Trophoblast cell (in vitro differentiated cells and primary cell): ENCODE measurements at regions not wholly inside any gene's neighbourhood (a gene's known extent, or its start where the extent isn't known, plus 50 kb on each side); places are given as distances from the start of the nearest gene placed in this dataset.

Experiments used
- DNase-seq, 2 donors: peaks; one replicate each; pipeline ENCODE4 v3.0.0-alpha.2; 2016
- H2AFZ ChIP-seq: 2 replicates; pipeline ENCODE4 v1.6.1; 2013; ENCODE audit warnings: low read length, moderate library complexity, mild to moderate bottlenecking; ENCODE audit not compliant: insufficient read depth, poor library complexity
- H2AK5ac ChIP-seq: 2 replicates; pipeline ENCODE4 v1.6.1; 2013; ENCODE audit warnings: mild to moderate bottlenecking, low read length
- H2BK120ac ChIP-seq: 2 replicates; pipeline ENCODE4 v1.6.1; 2013; ENCODE audit warnings: low read length, mild to moderate bottlenecking, moderate library complexity; ENCODE audit not compliant: insufficient read depth, poor library complexity
- H2BK12ac ChIP-seq: 2 replicates; pipeline ENCODE4 v1.6.1; 2013; ENCODE audit warnings: mild to moderate bottlenecking, low read length, moderate library complexity
- H2BK5ac ChIP-seq: 2 replicates; pipeline ENCODE4 v1.6.1; 2013; ENCODE audit warnings: low read length, low read depth, moderate library complexity, mild to moderate bottlenecking; ENCODE audit not compliant: poor library complexity
- H3K14ac ChIP-seq: 2 replicates; pipeline ENCODE4 v1.6.1; 2013; ENCODE audit warnings: mild to moderate bottlenecking, low read length
- H3K18ac ChIP-seq: 2 replicates; pipeline ENCODE4 v1.6.1; 2013; ENCODE audit warnings: mild to moderate bottlenecking, low read length
- H3K23ac ChIP-seq: 2 replicates; pipeline ENCODE4 v1.6.1; 2013; ENCODE audit warnings: low read length
- H3K27ac ChIP-seq: 2 replicates; pipeline ENCODE4 v1.5.1; 2013; ENCODE audit warnings: low read depth, mild to moderate bottlenecking, inconsistent platforms, low read length, moderate library complexity
- H3K27me3 ChIP-seq: 2 replicates; pipeline ENCODE4 v1.6.1; 2013; ENCODE audit warnings: inconsistent platforms, mild to moderate bottlenecking, low read length, moderate library complexity; ENCODE audit not compliant: insufficient read depth
- H3K36me3 ChIP-seq, 2 experiments: 1 replicate in 1 of 2; 2 replicates in 1 of 2; pipeline ENCODE4 v1.6.1; 2013; ENCODE audit warnings: low read length in 2 of 2, mild to moderate bottlenecking in 2 of 2, moderate library complexity in 1 of 2; ENCODE audit not compliant: insufficient read depth in 2 of 2, control insufficient read depth in 1 of 2
- H3K4ac ChIP-seq: 2 replicates; pipeline ENCODE4 v1.6.1; 2013; ENCODE audit warnings: low read depth, mild to moderate bottlenecking, low read length, moderate library complexity
- H3K4me1 ChIP-seq, 2 experiments: 1 replicate in 1 of 2; 2 replicates in 1 of 2; pipeline ENCODE4 v1.6.1; 2013; ENCODE audit warnings: low read length in 2 of 2, mild to moderate bottlenecking in 2 of 2, moderate library complexity in 1 of 2; ENCODE audit not compliant: insufficient read depth in 2 of 2, control insufficient read depth in 1 of 2
- H3K4me2 ChIP-seq: 2 replicates; pipeline ENCODE4 v1.6.1; 2013; ENCODE audit warnings: inconsistent platforms, mild to moderate bottlenecking, low read length, moderate library complexity
- H3K4me3 ChIP-seq: 2 replicates; pipeline ENCODE4 v1.5.1; 2013; ENCODE audit warnings: mild to moderate bottlenecking, low read depth, low read length, inconsistent platforms
- H3K79me1 ChIP-seq: one replicate; pipeline ENCODE4 v1.6.1; 2013; ENCODE audit warnings: low read length
- H3K79me2 ChIP-seq: 2 replicates; pipeline ENCODE4 v1.6.1; 2013; ENCODE audit warnings: low read length, mild to moderate bottlenecking; ENCODE audit not compliant: control insufficient read depth, insufficient read depth, poor library complexity
- H3K9ac ChIP-seq: 2 replicates; pipeline ENCODE4 v1.6.1; 2013; ENCODE audit warnings: mild to moderate bottlenecking, low read length
- H3K9me3 ChIP-seq: 2 replicates; pipeline ENCODE4 v1.6.1; 2013; ENCODE audit warnings: low read depth, mild to moderate bottlenecking, control low read depth, inconsistent platforms, low read length; ENCODE audit not compliant: insufficient read depth
- H4K12ac ChIP-seq: 2 replicates; pipeline ENCODE4 v1.6.1; 2013; ENCODE audit warnings: low read depth, mild to moderate bottlenecking, low read length, moderate library complexity
- H4K8ac ChIP-seq: 2 replicates; pipeline ENCODE4 v1.6.1; 2013; ENCODE audit warnings: low read depth, mild to moderate bottlenecking, low read length, moderate library complexity
- H4K91ac ChIP-seq: one replicate; pipeline ENCODE4 v1.6.1; 2013; ENCODE audit warnings: low read depth, mild to moderate bottlenecking, low read length, moderate library complexity
- WGBS: extraction: QIAGEN DNeasy Blood & Tissue Kit; methylation state at CpG from one replicate; pipeline ENCODE4 v1.1.7; 2013; ENCODE audit warnings: missing lambda C conversion rate; ENCODE audit not compliant: insufficient read length, insufficient coverage; ENCODE audit errors: extremely low coverage; 5-methylcytosine and 5-hydroxymethylcytosine counted together

- no peaks in the 10 kb centered on the region for H3K36me3 ChIP-seq
- H2BK12ac ChIP-seq: no peak overlapping the region
- H3K4ac ChIP-seq: no peak overlapping the region
- no peaks in the 10 kb centered on the region for H3K79me1 ChIP-seq
- no peak overlapping the region for H4K91ac ChIP-seq
- no peak overlapping the region for H3K9ac ChIP-seq
- no peak overlapping the region for H2AFZ ChIP-seq
- no peak overlapping the region for H3K27ac ChIP-seq
- WGBS: no CpG with 5 or more reads among the region's 2 CpGs
- no peaks in the 10 kb centered on the region for H3K79me2 ChIP-seq
- no peaks in the 10 kb centered on the region for H3K9me3 ChIP-seq
- no peak overlapping the region for H2AK5ac ChIP-seq
- no peaks in the 10 kb centered on the region for H3K27me3 ChIP-seq
- H3K4me1 ChIP-seq: no peaks in the 10 kb centered on the region
- no peak overlapping the region for H3K14ac ChIP-seq
- H2BK120ac ChIP-seq: no peak overlapping the region
- no peak overlapping the region for H4K12ac ChIP-seq
- DNase-seq: no peak
- no peak overlapping the region for H3K18ac ChIP-seq
- no peak overlapping the region for H2BK5ac ChIP-seq
- no peak overlapping the region for H3K4me3 ChIP-seq
- no peak overlapping the region for H3K23ac ChIP-seq
- no peak overlapping the region for H3K4me2 ChIP-seq
- no peak overlapping the region for H4K8ac ChIP-seq
These were observed 206.6 kb upstream of the KLHL29 start for GRCh38 chr2:23178396-23178795.

DNA sequence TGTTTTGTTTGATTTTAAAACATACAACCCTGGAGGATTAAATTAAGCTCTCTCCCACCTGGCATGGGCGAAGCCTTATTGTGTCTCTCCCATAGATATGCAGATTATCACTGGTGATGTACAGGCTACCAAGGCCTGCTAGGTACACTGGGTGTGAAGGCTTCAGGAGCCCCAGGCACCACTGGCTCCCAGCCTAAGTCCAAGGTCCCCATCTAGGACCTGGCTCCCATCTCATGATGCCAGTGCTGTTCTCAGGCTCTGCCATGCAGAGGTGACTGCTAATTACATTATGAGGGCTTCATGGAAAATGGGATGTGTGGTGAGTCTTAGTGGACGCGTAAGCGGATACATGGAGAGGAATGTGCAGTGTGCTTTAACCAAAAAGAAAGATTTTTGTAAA, 201.2 kb upstream of the KLHL29 start:
- Histone ChIP-seq H3K18ac (no peak overlapping the region), H3K36me3 (no peaks in the 10 kb centered on the region), H3K79me2 (no peaks in the 10 kb centered on the region), H3K4me2 (no peak overlapping the region), H3K27ac (no peak overlapping the region), H2BK120ac (no peak overlapping the region), H3K23ac (no peak overlapping the region), H4K91ac (no peak overlapping the region), H3K9me3 (no peaks in the 10 kb centered on the region), H3K27me3 (no peaks in the 10 kb centered on the region), H4K8ac (no peak overlapping the region), H2AFZ (no peak overlapping the region), H2BK12ac (no peak overlapping the region), H4K12ac (no peak overlapping the region), H2AK5ac (no peak overlapping the region), H3K9ac (peak overlapping the region; percentile 50), H3K4ac (no peak overlapping the region), H3K4me3 (no peak overlapping the region), H2BK5ac (no peak overlapping the region), H3K79me1 (no peaks in the 10 kb centered on the region), H3K4me1 (no peaks in the 10 kb centered on the region), H3K14ac (no peak overlapping the region)
- no peak for DNase-seq
- WGBS: no CpG with 5 or more reads among the region's 4 CpGs

DNA sequence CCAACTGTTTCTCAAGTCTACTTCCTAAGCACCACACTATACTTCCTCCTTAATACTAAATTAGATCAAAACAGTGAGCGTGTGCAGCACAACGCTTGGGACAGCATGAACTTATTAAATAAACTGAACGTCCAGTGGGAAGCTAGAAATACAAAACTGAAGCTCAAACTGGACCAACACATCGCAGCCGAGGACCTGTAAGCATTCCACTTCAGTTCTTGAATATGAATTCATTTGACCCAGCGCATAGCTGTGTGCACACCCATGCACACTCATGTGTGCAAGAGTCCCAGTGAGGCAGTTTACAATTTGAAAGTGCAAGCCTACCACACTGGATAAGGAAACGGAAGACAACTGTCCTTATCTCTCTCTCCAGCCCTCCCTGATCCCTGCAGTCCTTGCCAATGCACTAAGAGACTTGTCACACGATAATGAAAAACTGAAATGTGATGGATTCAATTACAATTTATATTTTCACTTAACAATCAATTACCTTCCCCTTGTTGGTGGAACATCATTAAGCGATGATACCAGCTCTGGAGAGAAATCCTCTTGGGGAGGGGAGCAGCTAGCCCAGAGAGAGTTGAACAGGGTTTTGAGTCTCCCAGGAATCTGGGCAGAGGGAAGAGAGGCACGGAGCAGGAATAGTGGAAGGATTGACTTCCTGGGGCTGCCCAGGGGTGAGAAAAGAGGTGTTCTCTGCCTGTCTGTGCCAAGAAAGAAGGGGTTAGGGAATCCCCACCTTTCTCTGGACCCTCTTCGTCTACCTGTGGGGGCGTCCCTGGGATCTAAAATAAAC, 186.5 kb upstream of the KLHL29 start:
- no peak overlapping the region for H3K27ac ChIP-seq
- no peak overlapping the region for H3K4me3 ChIP-seq

DNA sequence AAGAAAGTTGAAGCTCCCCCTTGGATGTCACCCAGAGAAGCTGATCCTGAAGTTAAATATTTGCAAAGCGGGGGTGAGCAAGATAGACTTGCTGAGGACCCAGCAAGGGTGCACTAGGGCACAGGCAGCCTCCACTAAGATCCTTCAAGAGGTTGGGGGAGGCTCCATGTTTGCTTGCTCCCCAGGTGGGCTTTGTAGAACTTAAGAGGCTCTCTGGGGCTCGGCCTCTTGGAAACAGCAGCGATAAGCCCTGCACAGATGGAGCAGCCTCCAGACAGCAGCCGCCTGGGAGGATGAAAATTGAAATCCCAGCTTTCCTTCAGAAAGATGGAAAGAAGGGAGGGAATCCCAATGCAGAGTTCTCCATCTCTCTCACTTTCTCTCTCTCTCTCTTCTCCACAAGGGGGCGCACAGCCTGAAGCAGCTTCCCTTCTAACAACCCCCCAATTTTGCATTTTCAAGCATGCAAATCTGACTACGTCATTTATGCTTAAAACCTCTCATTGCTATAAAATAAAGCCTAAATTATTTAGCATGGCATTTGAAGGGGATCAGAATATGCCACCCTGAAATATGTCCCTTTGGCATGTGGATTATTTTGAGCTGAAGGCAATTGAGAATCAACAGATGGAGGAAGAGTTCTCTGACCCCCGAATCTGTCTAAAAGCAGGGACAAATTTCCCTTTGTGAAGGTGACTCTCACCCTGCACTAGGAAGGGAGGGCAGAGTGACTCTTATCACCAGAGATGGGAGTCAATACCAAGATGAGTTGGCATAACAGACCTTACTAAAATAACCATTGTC, 185.7 kb upstream of the KLHL29 start:
- Histone ChIP-seq H4K91ac (no peak overlapping the region), H3K23ac (no peak overlapping the region), H3K79me2 (no peaks in the 10 kb centered on the region), H3K4me2 (no peak overlapping the region), H3K27me3 (no peaks in the 10 kb centered on the region), H3K18ac (no peak overlapping the region), H3K4me3 (no peak overlapping the region), H2BK12ac (no peak overlapping the region), H3K14ac (no peak overlapping the region), H3K4me1 (no peaks in the 10 kb centered on the region), H2AK5ac (no peak overlapping the region), H2AFZ (no peak overlapping the region), H4K8ac (no peak overlapping the region), H3K36me3 (no peaks in the 10 kb centered on the region), H3K4ac (no peak overlapping the region), H3K9ac (no peak overlapping the region), H3K27ac (no peak overlapping the region), H2BK5ac (no peak overlapping the region), H3K79me1 (no peaks in the 10 kb centered on the region), H4K12ac (no peak overlapping the region), H2BK120ac (no peak overlapping the region), H3K9me3 (no peaks in the 10 kb centered on the region)
- peak in 1 of 2 donors; percentile 3 for DNase-seq
- WGBS: no CpG with 5 or more reads among the region's 7 CpGs

More for the DNA sequence above, 186.5 kb upstream of the KLHL29 start:
- Histone ChIP-seq H3K4me1 (no peaks in the 10 kb centered on the region), H3K4ac (no peak overlapping the region), H4K91ac (no peak overlapping the region), H4K12ac (no peak overlapping the region), H3K9ac (no peak overlapping the region), H3K9me3 (no peaks in the 10 kb centered on the region), H2AK5ac (no peak overlapping the region), H2BK12ac (no peak overlapping the region), H3K27me3 (no peaks in the 10 kb centered on the region), H3K79me1 (no peaks in the 10 kb centered on the region), H3K23ac (no peak overlapping the region), H3K18ac (no peak overlapping the region), H3K4me2 (no peak overlapping the region), H3K14ac (no peak overlapping the region), H3K79me2 (no peaks in the 10 kb centered on the region), H2AFZ (no peak overlapping the region), H2BK5ac (no peak overlapping the region), H4K8ac (no peak overlapping the region), H3K36me3 (no peaks in the 10 kb centered on the region), H2BK120ac (no peak overlapping the region)
- no CpG with 5 or more reads among the region's 12 CpGs for WGBS
- no peak for DNase-seq
